Right lobe of liver (tissue), 6 donors: ENCODE measurements at regions not wholly inside any gene's neighbourhood (a gene's known extent, or its start where the extent isn't known, plus 50 kb on each side); places are given as distances from the start of the nearest gene placed in this dataset.

Experiments
- ATAC-seq, 4 donors: fragments of 200-7000 bp; cut with Tn5 transposase; one replicate each; pipeline ENCODE4 v1.9.1; 2020; ENCODE audit warnings: mild to moderate bottlenecking in 4 of 4, moderate library complexity in 4 of 4
- DNase-seq, 3 donors: peaks; one replicate each; pipeline ENCODE4 v3.0.0-alpha.2; 2020
- H3K27ac ChIP-seq, 3 donors: fragments of 200-600 bp; one replicate each; pipeline ENCODE4 v1.8.0; 2022
- H3K27me3 ChIP-seq, 2 donors: fragments of 200-600 bp; one replicate each; pipeline ENCODE4 v1.8.0; 2022
- H3K36me3 ChIP-seq, 4 donors: fragments of 200-600 bp; sonication (generic) in 1 of 4; one replicate each; pipeline versions ENCODE4 v1.5.1 to v1.8.0; 2017 to 2022; ENCODE audit warnings: control low read depth in 1 of 4
- H3K4me1 ChIP-seq, 4 donors: fragments of 200-600 bp; sonication (generic) in 1 of 4; one replicate each; pipeline versions ENCODE4 v1.5.1 to v1.8.0; 2017 to 2022; ENCODE audit warnings: control low read depth in 1 of 4
- H3K4me3 ChIP-seq, 3 donors: fragments of 200-600 bp; one replicate each; pipeline ENCODE4 v1.8.0; 2022
- H3K9me3 ChIP-seq, 4 donors: fragments of 200-600 bp; sonication (generic) in 1 of 4; one replicate each; pipeline versions ENCODE4 v1.5.1 to v1.8.0; 2017 to 2022; ENCODE audit warnings: control low read depth in 1 of 4
- POLR2A ChIP-seq: fragments of 450-650 bp; IDR thresholded peaks from one replicate; pipeline ENCODE4 v1.6.1; 2017; ENCODE audit warnings: antibody characterized with exemption, mild to moderate bottlenecking
- WGBS: methylation state at CpG from one replicate; pipeline ENCODE4 v1.1.6; 2018; ENCODE audit warnings: low coverage, low lambda C conversion rate; ENCODE audit not compliant: insufficient coverage; ENCODE audit errors: missing lambda C conversion rate; 5-methylcytosine and 5-hydroxymethylcytosine counted together
- intact Hi-C, 2 donors: fragments of 100-400 bp; cut with DNase I; formaldehyde crosslinking; loops; one replicate each; pipeline versions ENCODE4 v1.11.2 to v1.14.1; 2022
- TF ChIP-seq, protein P1 (sequence below), 4 donors: fragments of 200-600 bp in 3 of 4; fragments of 450-650 bp in 1 of 4; IDR thresholded peaks; one replicate each; pipeline versions ENCODE4 v1.5.1 to v1.8.0; 2016 to 2022; ENCODE audit warnings: antibody characterized with exemption in 4 of 4, mild to moderate bottlenecking in 2 of 4
- donor health status: DM: no; HTN: yes; CAD: no.
- donor health status: DM: no; HTN: no; CAD: no.
- donor health status: DM: no; HTN: no; CAD: no.
- donor health status: DM: no; HTN: yes; CAD: no.
- donor health status: DM: no; HTN: yes; CAD: no.

DNA sequence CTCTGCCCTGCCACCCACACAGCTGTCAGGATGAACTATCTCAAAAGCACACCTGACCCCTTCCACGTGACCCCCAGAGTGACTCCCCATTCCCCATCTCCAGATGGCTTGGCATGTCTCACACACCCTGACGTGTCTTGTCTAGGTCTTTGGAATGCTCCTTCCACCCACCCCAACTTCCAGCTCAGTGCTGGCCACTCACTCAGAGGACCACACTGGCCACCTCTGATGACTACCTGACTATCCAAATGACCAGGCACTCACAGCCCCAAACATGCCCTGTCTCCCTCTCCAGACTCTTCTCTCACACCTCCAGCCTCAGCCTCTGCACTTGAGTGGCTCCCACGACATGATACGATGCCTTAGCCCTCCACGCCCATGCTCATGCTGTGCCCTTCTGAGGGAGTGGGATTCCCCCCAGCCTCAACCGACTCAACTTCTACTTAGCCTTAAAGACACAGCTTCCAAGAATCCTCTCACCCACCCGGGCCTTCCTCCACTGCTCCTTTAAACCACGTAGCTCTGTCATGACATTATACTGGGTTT, 259.4 kb downstream of the BUD13 start:
- H3K36me3 ChIP-seq: no peaks in the 10 kb centered on the region
- no peak for ATAC-seq
- intact Hi-C loops: no loop called here
- WGBS: 52% methylated on average over 7 of the region's 8 CpGs
- no peak overlapping the region for H3K4me3 ChIP-seq
- H3K9me3 ChIP-seq: no peaks in the 10 kb centered on the region
- no peaks in the 10 kb centered on the region for H3K4me1 ChIP-seq
- DNase-seq: no peak
- TF ChIP-seq POLR2A: no peak
- TF ChIP-seq, protein P1, sequence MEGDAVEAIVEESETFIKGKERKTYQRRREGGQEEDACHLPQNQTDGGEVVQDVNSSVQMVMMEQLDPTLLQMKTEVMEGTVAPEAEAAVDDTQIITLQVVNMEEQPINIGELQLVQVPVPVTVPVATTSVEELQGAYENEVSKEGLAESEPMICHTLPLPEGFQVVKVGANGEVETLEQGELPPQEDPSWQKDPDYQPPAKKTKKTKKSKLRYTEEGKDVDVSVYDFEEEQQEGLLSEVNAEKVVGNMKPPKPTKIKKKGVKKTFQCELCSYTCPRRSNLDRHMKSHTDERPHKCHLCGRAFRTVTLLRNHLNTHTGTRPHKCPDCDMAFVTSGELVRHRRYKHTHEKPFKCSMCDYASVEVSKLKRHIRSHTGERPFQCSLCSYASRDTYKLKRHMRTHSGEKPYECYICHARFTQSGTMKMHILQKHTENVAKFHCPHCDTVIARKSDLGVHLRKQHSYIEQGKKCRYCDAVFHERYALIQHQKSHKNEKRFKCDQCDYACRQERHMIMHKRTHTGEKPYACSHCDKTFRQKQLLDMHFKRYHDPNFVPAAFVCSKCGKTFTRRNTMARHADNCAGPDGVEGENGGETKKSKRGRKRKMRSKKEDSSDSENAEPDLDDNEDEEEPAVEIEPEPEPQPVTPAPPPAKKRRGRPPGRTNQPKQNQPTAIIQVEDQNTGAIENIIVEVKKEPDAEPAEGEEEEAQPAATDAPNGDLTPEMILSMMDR (IDR thresholded peaks at IDR 0.05): no peak
- H3K27ac ChIP-seq: no peak overlapping the region
- no peaks in the 10 kb centered on the region for H3K27me3 ChIP-seq

DNA sequence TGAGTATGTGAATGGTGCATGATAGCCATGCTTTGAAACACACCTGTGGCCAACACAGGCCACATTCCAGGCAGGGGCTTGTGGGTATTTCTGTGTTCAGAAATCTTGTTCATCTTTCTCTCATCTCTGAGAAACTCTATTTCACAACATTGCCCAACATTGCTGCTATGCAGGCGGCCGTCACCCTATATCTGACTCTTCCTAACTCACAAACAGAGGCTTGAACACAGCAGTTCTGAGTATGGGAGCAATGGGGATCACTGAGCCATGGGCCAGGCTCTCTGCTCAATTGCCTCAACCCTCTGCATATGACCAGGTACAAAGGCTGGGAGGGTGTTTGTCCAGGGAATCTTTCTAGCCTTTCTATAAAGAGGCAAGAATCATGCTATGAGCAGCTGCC, 259.9 kb downstream of the BUD13 start:
- TF ChIP-seq POLR2A: no peak
- TF ChIP-seq, protein P1 (IDR thresholded peaks at IDR 0.05): no peak
- no peaks in the 10 kb centered on the region for H3K27me3 ChIP-seq
- no peak overlapping the region for H3K4me3 ChIP-seq
- no peak for DNase-seq
- H3K36me3 ChIP-seq: no peaks in the 10 kb centered on the region
- no peak overlapping the region for H3K27ac ChIP-seq
- H3K9me3 ChIP-seq: no peaks in the 10 kb centered on the region
- 80% methylated on average over 1 of the region's 2 CpGs for WGBS
- intact Hi-C loops: no loop called here
- ATAC-seq: no peak
- no peaks in the 10 kb centered on the region for H3K4me1 ChIP-seq

DNA sequence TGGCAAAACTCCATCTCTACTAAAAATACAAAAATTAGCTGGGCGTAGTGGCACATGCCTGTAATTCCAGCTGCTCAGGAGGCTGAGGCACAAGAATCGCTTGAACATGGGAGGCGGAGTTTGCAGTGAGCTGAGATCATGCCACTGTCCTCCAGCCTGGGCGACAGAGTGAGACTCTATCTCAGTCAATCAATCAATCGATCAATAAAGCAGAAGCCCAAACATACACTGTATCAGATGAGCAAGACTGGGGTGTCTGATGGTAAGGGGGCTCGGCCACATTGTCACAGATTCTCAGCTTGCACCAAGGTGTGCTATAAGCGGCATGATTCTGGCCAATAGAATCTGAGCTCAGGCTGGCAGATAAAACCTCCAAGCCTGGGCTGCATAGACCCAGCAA, 261.1 kb downstream of the BUD13 start:
- no peak for ATAC-seq
- H3K4me3 ChIP-seq: no peak overlapping the region
- DNase-seq: no peak
- H3K27ac ChIP-seq: no peak overlapping the region
- no peaks in the 10 kb centered on the region for H3K4me1 ChIP-seq
- H3K9me3 ChIP-seq: no peaks in the 10 kb centered on the region
- H3K27me3 ChIP-seq: no peaks in the 10 kb centered on the region
- H3K36me3 ChIP-seq: no peaks in the 10 kb centered on the region
- WGBS: 74% methylated on average over 6 of the region's 7 CpGs
- TF ChIP-seq, protein P1 (IDR thresholded peaks at IDR 0.05): no peak
- no peak for TF ChIP-seq POLR2A
- intact Hi-C loops: no loop called here

DNA sequence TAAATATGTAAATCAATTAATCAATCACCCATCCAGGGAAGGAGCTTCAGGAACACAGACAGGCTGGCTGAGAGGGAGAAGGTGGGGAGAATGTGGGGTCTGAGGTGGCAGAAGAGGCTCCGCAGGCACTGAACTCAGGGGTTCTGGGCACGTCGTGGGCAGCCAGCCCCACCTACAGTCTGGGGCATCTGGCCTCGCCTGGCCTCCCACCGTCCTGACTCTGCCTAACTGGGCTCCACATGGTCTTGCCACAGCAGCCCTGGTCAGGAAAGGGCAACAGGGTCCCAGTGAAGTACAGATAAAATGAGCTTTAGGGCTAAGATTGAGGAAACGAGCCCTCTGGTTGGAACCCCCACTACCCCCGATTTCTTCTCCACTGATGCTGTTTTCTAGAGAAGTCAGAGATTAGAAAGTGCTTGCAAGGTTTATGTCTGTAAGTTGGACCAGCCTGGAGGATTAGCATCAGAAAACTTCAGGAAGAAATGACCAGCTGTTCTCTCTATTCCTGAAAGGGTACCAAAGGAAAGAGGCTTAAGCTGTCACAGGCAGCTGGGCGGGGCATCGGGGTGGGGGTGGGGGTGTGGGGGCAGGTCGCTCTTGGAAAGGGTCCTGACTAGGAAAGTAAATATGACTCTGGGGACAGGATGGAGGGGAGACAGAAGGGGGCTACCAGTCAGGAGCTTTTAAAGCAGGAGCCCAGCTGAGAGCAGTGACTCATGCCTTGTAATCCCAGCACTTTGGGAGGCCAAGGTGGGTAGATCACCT, 261.7 kb downstream of the BUD13 start:
- H3K36me3 ChIP-seq: no peaks in the 10 kb centered on the region
- DNase-seq (no peak), ATAC-seq (no peak)
- no peak overlapping the region for H3K27ac ChIP-seq
- no peaks in the 10 kb centered on the region for H3K4me1 ChIP-seq
- TF ChIP-seq, protein P1 (IDR thresholded peaks at IDR 0.05): no peak
- TF ChIP-seq POLR2A: no peak
- no peaks in the 10 kb centered on the region for H3K9me3 ChIP-seq
- WGBS: 61% methylated on average over 7 of the region's 10 CpGs
- intact Hi-C loops: no loop called here
- H3K4me3 ChIP-seq: no peak overlapping the region
- no peaks in the 10 kb centered on the region for H3K27me3 ChIP-seq
